Lower leg skin (tissue), 3 donors: ENCODE measurements at regions not wholly inside any gene's neighbourhood (a gene's known extent, or its start where the extent isn't known, plus 50 kb on each side); places are given as distances from the start of the nearest gene placed in this dataset.

ENCODE experiments used
- CTCF ChIP-seq, 3 donors: fragments of 450-650 bp; IDR thresholded peaks; one replicate each; pipeline ENCODE4 v1.5.1; 2016; ENCODE audit warnings: antibody characterized with exemption in 3 of 3, mild to moderate bottlenecking in 3 of 3, moderate library complexity in 2 of 3
- POLR2A ChIP-seq, 2 donors: fragments of 450-650 bp; IDR thresholded peaks; one replicate each; pipeline ENCODE4 v1.6.1; 2016 to 2017; ENCODE audit warnings: antibody characterized with exemption in 2 of 2, mild to moderate bottlenecking in 1 of 2, moderate library complexity in 1 of 2

- TF ChIP-seq CTCF (IDR thresholded peaks at IDR 0.05) (no peak), POLR2A (IDR thresholded peaks at IDR 0.05) (no peak)
These were observed 230.3 kb downstream of the BCAT1 start for GRCh38 chr12:24718617-24719016.
